HFFc6 (cell line): ENCODE measurements at regions not wholly inside any gene's neighbourhood (a gene's known extent, or its start where the extent isn't known, plus 50 kb on each side); places are given as distances from the start of the nearest gene placed in this dataset.
A peak's percentile ranks its signal among the peaks of the same experiment; 100 is the strongest.

Source experiments
- DNase-seq: peaks from one replicate; pipeline ENCODE4 v3.0.0-alpha.2; 2018
- H3K27ac Mint-ChIP-seq: 2 replicates; pipeline ENCODE4 v1.8.0; 2020; ENCODE audit warnings: mild to moderate bottlenecking, mixed read lengths
- H3K27me3 Mint-ChIP-seq: 2 replicates; pipeline ENCODE4 v1.8.0; 2021; ENCODE audit warnings: mild to moderate bottlenecking, moderate library complexity, mixed read lengths; ENCODE audit not compliant: insufficient read depth
- H3K36me3 Mint-ChIP-seq: 2 replicates; pipeline ENCODE4 v1.8.0; 2021; ENCODE audit warnings: low read depth, mixed read lengths
- H3K4me1 Mint-ChIP-seq: 2 replicates; pipeline ENCODE4 v1.8.0; 2020; ENCODE audit warnings: low read depth, mixed read lengths
- H3K4me3 Mint-ChIP-seq: 2 replicates; pipeline ENCODE4 v1.8.0; 2020; ENCODE audit warnings: mild to moderate bottlenecking, moderate library complexity, mixed read lengths
- H3K9me3 Mint-ChIP-seq: 2 replicates; pipeline ENCODE4 v1.8.0; 2020; ENCODE audit warnings: mild to moderate bottlenecking, mixed read lengths
- TF ChIP-seq, protein P1 (sequence below): fragments of 200-600 bp; sonication (generic); IDR thresholded peaks from 2 replicates; pipeline ENCODE4 v1.5.0; 2021; ENCODE audit warnings: antibody characterized with exemption, mild to moderate bottlenecking

- H3K27me3 Mint-ChIP-seq: peaks cover 3% of the 10 kb centered on the region; the same call in 1 of the 2 replicates
- peaks cover 8% of the 10 kb centered on the region; the same call in 1 of the 2 replicates for H3K36me3 Mint-ChIP-seq
- H3K4me3 Mint-ChIP-seq: no peak overlapping the region
- H3K27ac Mint-ChIP-seq: no peak overlapping the region
- no peak for DNase-seq
- H3K9me3 Mint-ChIP-seq: no peaks in the 10 kb centered on the region
- TF ChIP-seq, protein P1, sequence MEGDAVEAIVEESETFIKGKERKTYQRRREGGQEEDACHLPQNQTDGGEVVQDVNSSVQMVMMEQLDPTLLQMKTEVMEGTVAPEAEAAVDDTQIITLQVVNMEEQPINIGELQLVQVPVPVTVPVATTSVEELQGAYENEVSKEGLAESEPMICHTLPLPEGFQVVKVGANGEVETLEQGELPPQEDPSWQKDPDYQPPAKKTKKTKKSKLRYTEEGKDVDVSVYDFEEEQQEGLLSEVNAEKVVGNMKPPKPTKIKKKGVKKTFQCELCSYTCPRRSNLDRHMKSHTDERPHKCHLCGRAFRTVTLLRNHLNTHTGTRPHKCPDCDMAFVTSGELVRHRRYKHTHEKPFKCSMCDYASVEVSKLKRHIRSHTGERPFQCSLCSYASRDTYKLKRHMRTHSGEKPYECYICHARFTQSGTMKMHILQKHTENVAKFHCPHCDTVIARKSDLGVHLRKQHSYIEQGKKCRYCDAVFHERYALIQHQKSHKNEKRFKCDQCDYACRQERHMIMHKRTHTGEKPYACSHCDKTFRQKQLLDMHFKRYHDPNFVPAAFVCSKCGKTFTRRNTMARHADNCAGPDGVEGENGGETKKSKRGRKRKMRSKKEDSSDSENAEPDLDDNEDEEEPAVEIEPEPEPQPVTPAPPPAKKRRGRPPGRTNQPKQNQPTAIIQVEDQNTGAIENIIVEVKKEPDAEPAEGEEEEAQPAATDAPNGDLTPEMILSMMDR: no peak
- peaks cover 73% of the 10 kb centered on the region for H3K4me1 Mint-ChIP-seq
Measured at GRCh38 chr15:35722501-35722900, 176.5 kb upstream of the DPH6 start.

GRCh38 chr15:35723120-35723847 is 177.3 kb upstream of the DPH6 start:
- TF ChIP-seq, protein P1: no peak
- DNase-seq: no peak
- Mint-ChIP-seq H3K4me1 (peaks cover 68% of the 10 kb centered on the region), H3K9me3 (no peaks in the 10 kb centered on the region), H3K36me3 (peaks cover 8% of the 10 kb centered on the region; the same call in 1 of the 2 replicates), H3K27ac (peak overlapping the region; percentile 26; the same call in 1 of the 2 replicates), H3K27me3 (peaks cover 3% of the 10 kb centered on the region; the same call in 1 of the 2 replicates), H3K4me3 (no peak overlapping the region; the same call in 1 of the 2 replicates)

DNA sequence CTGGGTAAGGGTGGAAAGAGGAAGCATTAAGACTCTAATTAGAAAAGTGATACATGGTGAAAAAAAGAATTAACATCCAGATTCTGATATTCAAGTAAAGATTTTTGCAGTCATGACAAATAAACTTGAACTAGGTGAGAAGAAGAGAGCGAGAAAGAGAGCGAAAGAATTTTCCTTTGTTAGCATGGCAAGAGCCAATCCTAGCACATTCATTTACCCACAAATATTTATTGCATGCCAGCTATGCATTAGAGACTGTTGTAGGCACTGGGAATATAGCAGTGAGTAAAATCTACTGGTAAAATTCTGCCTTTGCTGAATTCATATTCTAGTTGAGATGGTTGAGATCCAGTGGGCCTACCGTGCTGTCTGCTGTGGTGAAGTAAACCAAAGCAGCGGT is 177.9 kb upstream of the DPH6 start:
- Mint-ChIP-seq H3K27me3 (peaks cover 3% of the 10 kb centered on the region; the same call in 1 of the 2 replicates), H3K27ac (no peak overlapping the region; the same call in 1 of the 2 replicates), H3K36me3 (peaks cover 8% of the 10 kb centered on the region; the same call in 1 of the 2 replicates), H3K4me1 (peaks cover 67% of the 10 kb centered on the region), H3K9me3 (no peaks in the 10 kb centered on the region), H3K4me3 (no peak overlapping the region; the same call in 1 of the 2 replicates)
- TF ChIP-seq, protein P1: no peak
- DNase-seq: no peak

DNA sequence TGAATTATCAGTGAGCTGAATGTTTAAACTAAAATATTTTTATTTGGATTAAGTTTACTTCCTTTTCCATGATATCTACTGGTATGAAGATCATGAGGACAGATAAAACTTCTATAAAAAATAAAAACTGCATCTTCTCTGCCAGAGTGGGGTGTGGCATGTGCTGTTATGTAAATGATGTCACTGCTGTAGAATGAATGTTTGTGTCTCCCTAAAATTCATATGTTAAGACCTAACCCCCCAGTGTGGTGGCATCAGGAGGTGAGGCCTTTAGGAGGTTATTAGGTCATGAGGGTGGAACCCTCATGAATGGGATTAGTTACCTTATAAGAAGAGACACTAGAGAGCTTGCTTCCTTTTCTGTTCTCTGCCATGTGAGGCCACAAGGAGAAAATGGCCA is 178.7 kb upstream of the DPH6 start:
- Mint-ChIP-seq H3K27ac (no peak overlapping the region; the same call in 1 of the 2 replicates), H3K27me3 (peaks cover 3% of the 10 kb centered on the region; the same call in 1 of the 2 replicates), H3K9me3 (no peaks in the 10 kb centered on the region), H3K4me3 (no peak overlapping the region), H3K4me1 (peaks cover 59% of the 10 kb centered on the region), H3K36me3 (peaks cover 8% of the 10 kb centered on the region; the same call in 1 of the 2 replicates)
- peak; percentile 20 for DNase-seq
- TF ChIP-seq, protein P1: no peak

DNA sequence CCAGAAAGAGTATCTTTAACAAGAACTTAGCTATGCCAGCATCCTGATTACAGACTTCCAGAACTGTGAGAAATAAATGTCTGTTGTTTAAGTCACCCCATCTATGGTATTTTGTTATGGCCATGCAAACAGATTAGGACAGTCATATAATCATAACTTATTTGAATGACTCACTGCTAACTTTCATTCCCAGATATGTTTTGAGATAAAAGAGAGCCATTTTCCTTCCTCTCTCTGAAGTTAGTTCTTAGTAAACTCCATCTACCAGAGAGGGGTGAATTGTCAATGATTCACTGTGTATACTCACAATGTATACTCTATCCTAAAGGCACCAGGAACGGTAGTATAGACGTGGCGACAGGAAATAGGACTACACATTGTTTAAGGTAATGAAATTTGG is 179.4 kb upstream of the DPH6 start:
- H3K4me3 Mint-ChIP-seq: peak overlapping the region; percentile 44; the same call in 1 of the 2 replicates
- peak; percentile 59 for DNase-seq
- H3K4me1 Mint-ChIP-seq: peaks cover 52% of the 10 kb centered on the region
- H3K27ac Mint-ChIP-seq: peak overlapping the region; percentile 72
- TF ChIP-seq, protein P1: no peak
- peaks cover 8% of the 10 kb centered on the region; the same call in 1 of the 2 replicates for H3K36me3 Mint-ChIP-seq
- no peaks in the 10 kb centered on the region for H3K9me3 Mint-ChIP-seq
- peaks cover 3% of the 10 kb centered on the region; the same call in 1 of the 2 replicates for H3K27me3 Mint-ChIP-seq
